ENCODE measurements at regions not wholly inside any gene's neighbourhood (a gene's known extent, or its start where the extent isn't known, plus 50 kb on each side); places are given as distances from the start of the nearest gene placed in this dataset.

DNA sequence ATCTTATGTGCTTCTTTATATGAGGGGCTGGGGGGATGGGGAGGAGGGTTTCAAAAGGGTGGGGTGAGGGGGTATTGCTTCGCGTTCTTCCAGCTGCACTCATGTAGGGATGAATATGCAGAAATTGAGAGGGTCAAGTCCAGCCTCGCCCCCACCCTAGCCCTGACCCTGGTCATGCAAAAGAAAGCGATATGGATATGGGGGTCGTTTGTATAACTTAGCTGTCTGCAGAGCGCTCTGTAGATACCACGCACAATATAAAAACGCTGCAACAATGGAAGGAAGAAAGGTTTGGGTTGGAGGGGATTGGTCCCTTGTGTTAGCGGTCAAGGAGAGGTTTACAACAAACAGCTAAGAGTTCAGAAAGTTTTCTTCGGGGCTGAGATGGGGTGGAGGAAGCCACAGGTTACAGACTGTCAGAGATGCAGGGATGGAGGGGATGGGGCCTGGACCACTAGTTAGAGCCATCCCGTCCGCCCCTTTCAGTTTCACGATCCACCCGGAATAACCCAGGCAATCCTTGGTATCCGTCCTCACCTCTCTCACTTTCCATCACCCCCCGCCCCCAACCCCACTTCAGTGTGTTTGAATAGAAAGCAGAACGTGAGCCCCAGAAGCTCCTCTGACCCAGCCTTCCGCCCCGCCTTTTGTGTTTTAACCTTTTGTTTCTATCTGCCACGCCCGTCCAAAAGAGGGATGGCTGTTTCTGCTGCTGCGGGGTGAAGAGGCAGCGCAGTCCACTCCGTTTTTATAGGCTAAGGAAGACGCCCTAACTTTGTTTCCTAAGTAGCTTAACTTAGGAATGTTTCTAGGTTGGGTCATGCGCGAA is 73.5 kb downstream of the SOX4 start:
- TF ChIP-seq FOXM1 (IDR thresholded peaks at IDR 0.05; ENCODE audit: borderline replicate concordance, low read depth) (no peak), TAF1 (IDR thresholded peaks at IDR 0.05; ENCODE audit: low read depth) (no peak), TEAD4 (IDR thresholded peaks at IDR 0.05) (no peak), CEBPB (IDR thresholded peaks at IDR 0.05) (no peak), RAD21 (IDR thresholded peaks at IDR 0.05; ENCODE audit: low read depth) (no peak), TCF12 (IDR thresholded peaks at IDR 0.05; ENCODE audit: low read depth) (no peak), EGR1 (IDR thresholded peaks at IDR 0.05) (no peak)
- TF ChIP-seq, protein P1, sequence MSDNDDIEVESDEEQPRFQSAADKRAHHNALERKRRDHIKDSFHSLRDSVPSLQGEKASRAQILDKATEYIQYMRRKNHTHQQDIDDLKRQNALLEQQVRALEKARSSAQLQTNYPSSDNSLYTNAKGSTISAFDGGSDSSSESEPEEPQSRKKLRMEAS (IDR thresholded peaks at IDR 0.05), result no peak
- TF ChIP-seq, protein P2, sequence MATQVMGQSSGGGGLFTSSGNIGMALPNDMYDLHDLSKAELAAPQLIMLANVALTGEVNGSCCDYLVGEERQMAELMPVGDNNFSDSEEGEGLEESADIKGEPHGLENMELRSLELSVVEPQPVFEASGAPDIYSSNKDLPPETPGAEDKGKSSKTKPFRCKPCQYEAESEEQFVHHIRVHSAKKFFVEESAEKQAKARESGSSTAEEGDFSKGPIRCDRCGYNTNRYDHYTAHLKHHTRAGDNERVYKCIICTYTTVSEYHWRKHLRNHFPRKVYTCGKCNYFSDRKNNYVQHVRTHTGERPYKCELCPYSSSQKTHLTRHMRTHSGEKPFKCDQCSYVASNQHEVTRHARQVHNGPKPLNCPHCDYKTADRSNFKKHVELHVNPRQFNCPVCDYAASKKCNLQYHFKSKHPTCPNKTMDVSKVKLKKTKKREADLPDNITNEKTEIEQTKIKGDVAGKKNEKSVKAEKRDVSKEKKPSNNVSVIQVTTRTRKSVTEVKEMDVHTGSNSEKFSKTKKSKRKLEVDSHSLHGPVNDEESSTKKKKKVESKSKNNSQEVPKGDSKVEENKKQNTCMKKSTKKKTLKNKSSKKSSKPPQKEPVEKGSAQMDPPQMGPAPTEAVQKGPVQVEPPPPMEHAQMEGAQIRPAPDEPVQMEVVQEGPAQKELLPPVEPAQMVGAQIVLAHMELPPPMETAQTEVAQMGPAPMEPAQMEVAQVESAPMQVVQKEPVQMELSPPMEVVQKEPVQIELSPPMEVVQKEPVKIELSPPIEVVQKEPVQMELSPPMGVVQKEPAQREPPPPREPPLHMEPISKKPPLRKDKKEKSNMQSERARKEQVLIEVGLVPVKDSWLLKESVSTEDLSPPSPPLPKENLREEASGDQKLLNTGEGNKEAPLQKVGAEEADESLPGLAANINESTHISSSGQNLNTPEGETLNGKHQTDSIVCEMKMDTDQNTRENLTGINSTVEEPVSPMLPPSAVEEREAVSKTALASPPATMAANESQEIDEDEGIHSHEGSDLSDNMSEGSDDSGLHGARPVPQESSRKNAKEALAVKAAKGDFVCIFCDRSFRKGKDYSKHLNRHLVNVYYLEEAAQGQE (IDR thresholded peaks at IDR 0.05; ENCODE audit: low read depth), result no peak
- TF ChIP-seq, protein P3, sequence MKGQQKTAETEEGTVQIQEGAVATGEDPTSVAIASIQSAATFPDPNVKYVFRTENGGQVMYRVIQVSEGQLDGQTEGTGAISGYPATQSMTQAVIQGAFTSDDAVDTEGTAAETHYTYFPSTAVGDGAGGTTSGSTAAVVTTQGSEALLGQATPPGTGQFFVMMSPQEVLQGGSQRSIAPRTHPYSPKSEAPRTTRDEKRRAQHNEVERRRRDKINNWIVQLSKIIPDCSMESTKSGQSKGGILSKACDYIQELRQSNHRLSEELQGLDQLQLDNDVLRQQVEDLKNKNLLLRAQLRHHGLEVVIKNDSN (IDR thresholded peaks at IDR 0.05), result no peak
